B cell (primary cell): ENCODE measurements at regions not wholly inside any gene's neighbourhood (a gene's known extent, or its start where the extent isn't known, plus 50 kb on each side); places are given as distances from the start of the nearest gene placed in this dataset.

Experiments used
- ATAC-seq: fragments of 200-7000 bp; cut with Tn5 transposase; one replicate; pipeline ENCODE4 v1.10.0; 2021; ENCODE audit warnings: low read depth, mild to moderate bottlenecking, moderate number of reproducible peaks, moderate library complexity
- CTCF ChIA-PET: fragments of 350-600 bp; sonication (Branson Sonifier 250); formaldehyde crosslinking; loops from one replicate; lab custom pipeline; 2021; ENCODE audit warnings: antibody characterized with exemption, inconsistent platforms; lab: Charles Lee
- POLR2A ChIA-PET: fragments of 350-600 bp; sonication (Branson Sonifier 250); formaldehyde crosslinking; loops from one replicate; lab custom pipeline; 2021; ENCODE audit warnings: antibody characterized with exemption; lab: Charles Lee
- DNase-seq: peaks from one replicate; pipeline ENCODE4 v3.0.0; 2013
- H2AFZ ChIP-seq: 2 replicates; pipeline ENCODE4 v1.6.1; 2012; ENCODE audit warnings: mild to moderate bottlenecking, low read depth, low read length; ENCODE audit not compliant: insufficient read depth, poor library complexity, severe bottlenecking
- H3K27ac ChIP-seq, 2 donors: 1 replicate in 1 of 2; 2 replicates in 1 of 2; pipeline ENCODE4 v1.5.1; 2012 to 2013; ENCODE audit warnings: low read length in 2 of 2, mild to moderate bottlenecking in 2 of 2, moderate library complexity in 1 of 2
- H3K27me3 ChIP-seq, 4 experiments: fragments of 200-600 bp in 1 of 4; sonication (generic) in 1 of 4; replicated peaks in 1 of 4; 1 replicate in 2 of 4; 2 replicates in 2 of 4; pipeline versions ENCODE4 v1.6.1 to v1.7.0; 2013 to 2016; ENCODE audit warnings: low read length in 3 of 4, mild to moderate bottlenecking in 2 of 4, mixed read lengths in 1 of 4, moderate library complexity in 1 of 4; ENCODE audit not compliant: insufficient read depth in 4 of 4, control insufficient read depth in 3 of 4; ENCODE audit errors: control extremely low read depth in 1 of 4
- H3K36me3 ChIP-seq, 2 experiments: replicated peaks in 1 of 2; 1 replicate in 1 of 2; 2 replicates in 1 of 2; pipeline versions ENCODE4 v1.6.1 to v1.7.1; 2013; ENCODE audit warnings: low read length in 1 of 2; ENCODE audit not compliant: insufficient read depth in 2 of 2, control insufficient read depth in 1 of 2; ENCODE audit errors: control extremely low read depth in 1 of 2, extremely low read depth in 1 of 2
- H3K4me1 ChIP-seq, 2 donors: fragments of 200-600 bp in 1 of 2; sonication (generic) in 1 of 2; 1 replicate in 1 of 2; 2 replicates in 1 of 2; pipeline versions ENCODE4 v1.5.1 to v1.6.1; 2013 to 2017; ENCODE audit warnings: low read length in 2 of 2; ENCODE audit not compliant: control insufficient read depth in 2 of 2, insufficient read depth in 2 of 2
- H3K4me2 ChIP-seq: replicated peaks from 2 replicates; pipeline ENCODE3; 2012; ENCODE audit warnings: mild to moderate bottlenecking, low read depth, low read length; ENCODE audit not compliant: poor library complexity, severe bottlenecking
- H3K4me3 ChIP-seq, 5 experiments: fragments of 200-600 bp in 1 of 5; sonication (generic) in 1 of 5; 1 replicate in 3 of 5; 2 replicates in 2 of 5; pipeline versions ENCODE4 v1.5.1 to v1.7.0; 2011 to 2016; ENCODE audit warnings: low read length in 4 of 5, mild to moderate bottlenecking in 4 of 5, low read depth in 2 of 5, control low read depth in 1 of 5, moderate library complexity in 1 of 5; ENCODE audit not compliant: insufficient read depth in 1 of 5; ENCODE audit errors: control extremely low read depth in 1 of 5, extremely low read depth in 1 of 5
- H3K79me2 ChIP-seq: fragments of 200-600 bp; sonication (generic); one replicate; pipeline ENCODE4 v1.6.0; 2016; ENCODE audit warnings: low read length; ENCODE audit not compliant: control insufficient read depth, insufficient read depth
- H3K9ac ChIP-seq: fragments of 200-600 bp; sonication (generic); 2 replicates; pipeline ENCODE4 v1.6.1; 2017; ENCODE audit warnings: mild to moderate bottlenecking, low read length, moderate library complexity
- H3K9me3 ChIP-seq, 3 donors: one replicate each; pipeline versions ENCODE4 v1.6.1 to v1.7.1; 2013; ENCODE audit warnings: low read length in 2 of 3; ENCODE audit not compliant: control insufficient read depth in 2 of 3, insufficient read depth in 1 of 3; ENCODE audit errors: control extremely low read depth in 1 of 3
- H4K20me1 ChIP-seq: 2 replicates; pipeline ENCODE4 v1.6.0; 2012; ENCODE audit warnings: mild to moderate bottlenecking, low read length; ENCODE audit not compliant: insufficient read depth, control insufficient read depth, poor library complexity, severe bottlenecking
- H3K27ac Mint-ChIP-seq: one replicate; pipeline ENCODE4 v1.8.0; 2021; ENCODE audit warnings: mixed read lengths
- H3K27me3 Mint-ChIP-seq: one replicate; pipeline ENCODE4 v1.8.0; 2021; ENCODE audit warnings: mixed read lengths
- H3K4me1 Mint-ChIP-seq: one replicate; pipeline ENCODE4 v1.8.0; 2021; ENCODE audit warnings: mixed read lengths
- H3K4me3 Mint-ChIP-seq: one replicate; pipeline ENCODE4 v1.8.0; 2021; ENCODE audit warnings: mixed read lengths
- H3K9me3 Mint-ChIP-seq: one replicate; pipeline ENCODE4 v1.8.0; 2022; ENCODE audit warnings: mixed read lengths; ENCODE audit not compliant: insufficient read depth
- EZH2 ChIP-seq: IDR thresholded peaks from 2 replicates; pipeline ENCODE4 v1.6.1; 2012; ENCODE audit warnings: borderline replicate concordance, low read depth, mild to moderate bottlenecking, moderate library complexity, low read length; ENCODE audit not compliant: insufficient read depth, poor library complexity, severe bottlenecking
- WGBS: methylation state at CpG from one replicate; pipeline ENCODE4 v1.1.5; 2013; ENCODE audit warnings: missing lambda C conversion rate; ENCODE audit not compliant: insufficient coverage; 5-methylcytosine and 5-hydroxymethylcytosine counted together
- intact Hi-C: fragments of 100-400 bp; cut with micrococcal nuclease; formaldehyde crosslinking; loops from one replicate; pipeline ENCODE4 v1.10.0; 2022
- TF ChIP-seq, protein P1 (sequence below): fragments of 200-600 bp; IDR thresholded peaks from one replicate; pipeline ENCODE4 v1.8.0; 2022; ENCODE audit warnings: antibody characterized with exemption, mild to moderate bottlenecking

DNA sequence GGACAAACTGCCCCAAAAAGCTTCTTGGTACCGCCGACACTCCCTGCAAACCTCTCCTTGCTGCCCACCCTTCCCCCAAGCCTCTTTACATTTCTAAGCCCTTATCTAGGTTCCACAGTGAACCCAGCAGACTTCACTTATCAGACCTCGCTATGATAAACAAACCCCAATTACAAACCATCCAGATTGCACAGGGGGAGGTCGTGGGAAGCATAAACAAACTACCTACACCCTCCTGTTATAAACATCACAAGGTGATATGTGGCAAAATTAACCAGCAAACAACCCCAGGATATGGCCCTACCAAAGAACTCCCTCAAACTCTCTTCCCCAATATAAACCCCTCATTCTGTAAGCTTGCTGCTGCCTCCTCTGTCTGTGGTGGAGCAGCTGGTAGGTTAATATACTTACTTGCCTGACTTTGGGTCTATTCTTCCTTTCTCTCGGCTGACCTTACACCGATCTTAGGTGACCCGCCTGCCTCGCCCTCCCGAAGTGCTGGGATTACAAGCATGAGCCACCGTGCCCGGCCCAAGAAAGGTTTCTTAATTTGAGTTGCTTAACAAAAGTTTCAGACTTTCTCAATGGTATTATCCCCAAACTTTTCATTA is 66.0 kb upstream of the TENM4 start:
- TF ChIP-seq, protein P1, sequence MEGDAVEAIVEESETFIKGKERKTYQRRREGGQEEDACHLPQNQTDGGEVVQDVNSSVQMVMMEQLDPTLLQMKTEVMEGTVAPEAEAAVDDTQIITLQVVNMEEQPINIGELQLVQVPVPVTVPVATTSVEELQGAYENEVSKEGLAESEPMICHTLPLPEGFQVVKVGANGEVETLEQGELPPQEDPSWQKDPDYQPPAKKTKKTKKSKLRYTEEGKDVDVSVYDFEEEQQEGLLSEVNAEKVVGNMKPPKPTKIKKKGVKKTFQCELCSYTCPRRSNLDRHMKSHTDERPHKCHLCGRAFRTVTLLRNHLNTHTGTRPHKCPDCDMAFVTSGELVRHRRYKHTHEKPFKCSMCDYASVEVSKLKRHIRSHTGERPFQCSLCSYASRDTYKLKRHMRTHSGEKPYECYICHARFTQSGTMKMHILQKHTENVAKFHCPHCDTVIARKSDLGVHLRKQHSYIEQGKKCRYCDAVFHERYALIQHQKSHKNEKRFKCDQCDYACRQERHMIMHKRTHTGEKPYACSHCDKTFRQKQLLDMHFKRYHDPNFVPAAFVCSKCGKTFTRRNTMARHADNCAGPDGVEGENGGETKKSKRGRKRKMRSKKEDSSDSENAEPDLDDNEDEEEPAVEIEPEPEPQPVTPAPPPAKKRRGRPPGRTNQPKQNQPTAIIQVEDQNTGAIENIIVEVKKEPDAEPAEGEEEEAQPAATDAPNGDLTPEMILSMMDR: no peak
- no peak for TF ChIP-seq EZH2
- intact Hi-C loops: no loop called here
- no peak overlapping the region for H3K27ac Mint-ChIP-seq
- H3K4me2 ChIP-seq: no peak overlapping the region
- ATAC-seq (no peak), DNase-seq (no peak)
- H3K27me3 ChIP-seq: peaks cover 0 to 6% (median 3%) of the 10 kb centered on the region in 4 experiments
- WGBS: 61% methylated on average over 5 of the region's 11 CpGs
- no peaks in the 10 kb centered on the region for H3K36me3 ChIP-seq
- H3K4me3 Mint-ChIP-seq: no peak overlapping the region
- no peaks in the 10 kb centered on the region for H3K9me3 ChIP-seq
- no peaks in the 10 kb centered on the region for H3K79me2 ChIP-seq
- no peaks in the 10 kb centered on the region for H3K4me1 ChIP-seq
- CTCF ChIA-PET: interaction anchor here (1.4 kb wide), 1 partner anchor 13 kb away, joined by 4 read pairs; no protein-coding TSS in a partner anchor
- H3K9me3 Mint-ChIP-seq: no peaks in the 10 kb centered on the region
- no peaks in the 10 kb centered on the region for H4K20me1 ChIP-seq
- no peak overlapping the region for H3K4me3 ChIP-seq
- no peak overlapping the region for H3K9ac ChIP-seq
- no peak overlapping the region for H3K27ac ChIP-seq
- no peaks in the 10 kb centered on the region for H3K4me1 Mint-ChIP-seq
- H3K27me3 Mint-ChIP-seq: peaks cover 35% of the 10 kb centered on the region
- POLR2A ChIA-PET: no interaction called here
- no peak overlapping the region for H2AFZ ChIP-seq

DNA sequence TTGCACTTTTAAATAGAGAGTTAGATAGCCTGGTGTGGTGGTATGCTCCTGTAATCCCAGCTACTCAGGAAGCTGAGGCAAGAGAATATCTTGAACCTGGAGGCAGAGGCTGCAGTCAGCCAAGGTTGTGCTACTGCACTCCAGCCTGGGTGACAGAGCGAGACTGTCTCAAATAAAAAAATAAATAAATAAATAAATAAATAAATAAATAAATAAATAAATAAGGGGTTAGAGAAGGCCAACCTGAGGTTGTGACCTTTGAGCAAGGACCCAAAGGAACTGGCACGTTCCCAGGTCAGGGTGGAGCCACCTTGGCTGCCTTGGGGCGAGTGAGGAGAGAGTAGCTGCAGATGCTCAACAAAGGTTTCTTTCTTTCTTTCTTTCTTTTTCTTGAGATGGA is 65.3 kb upstream of the TENM4 start:
- H3K4me1 Mint-ChIP-seq: no peaks in the 10 kb centered on the region
- no peak overlapping the region for H3K4me3 ChIP-seq
- H3K27ac ChIP-seq: no peak overlapping the region
- POLR2A ChIA-PET: no interaction called here
- H3K4me1 ChIP-seq: no peaks in the 10 kb centered on the region
- intact Hi-C loops: no loop called here
- H3K4me2 ChIP-seq: no peak overlapping the region
- H3K79me2 ChIP-seq: no peaks in the 10 kb centered on the region
- H2AFZ ChIP-seq: no peak overlapping the region
- H3K27me3 Mint-ChIP-seq: peaks cover 35% of the 10 kb centered on the region
- no peak overlapping the region for H3K9ac ChIP-seq
- no peaks in the 10 kb centered on the region for H4K20me1 ChIP-seq
- H3K4me3 Mint-ChIP-seq: no peak overlapping the region
- no peaks in the 10 kb centered on the region for H3K36me3 ChIP-seq
- peaks cover 0 to 6% (median 3%) of the 10 kb centered on the region in 4 experiments for H3K27me3 ChIP-seq
- no peak overlapping the region for H3K27ac Mint-ChIP-seq
- ATAC-seq: no peak
- H3K9me3 ChIP-seq: no peaks in the 10 kb centered on the region
- CTCF ChIA-PET: no interaction called here
- WGBS: no CpG with 5 or more reads among the region's 3 CpGs
- TF ChIP-seq, protein P1: no peak
- no peak for DNase-seq
- H3K9me3 Mint-ChIP-seq: no peaks in the 10 kb centered on the region
